ENCODE measurements at regions not wholly inside any gene's neighbourhood (a gene's known extent, or its start where the extent isn't known, plus 50 kb on each side); places are given as distances from the start of the nearest gene placed in this dataset.

GRCh38 chr2:208568203-208568602, 161.6 kb downstream of the PTH2R start:
- TF ChIP-seq POLR2AphosphoS5 (IDR thresholded peaks at IDR 0.05; ENCODE audit: low read depth, low read length) (no peak), TAF1 (IDR thresholded peaks at IDR 0.05; ENCODE audit: borderline replicate concordance, insufficient read depth, low read length) (no peak), SIN3A (IDR thresholded peaks at IDR 0.05; ENCODE audit: borderline replicate concordance, insufficient read depth, low read length) (no peak), FOXP2 (optimal IDR thresholded peaks at IDR 0.05; ENCODE audit: borderline replicate concordance, extremely low read depth, extremely low read length, insufficient read depth) (no peak)
- TF ChIP-seq, protein P1, sequence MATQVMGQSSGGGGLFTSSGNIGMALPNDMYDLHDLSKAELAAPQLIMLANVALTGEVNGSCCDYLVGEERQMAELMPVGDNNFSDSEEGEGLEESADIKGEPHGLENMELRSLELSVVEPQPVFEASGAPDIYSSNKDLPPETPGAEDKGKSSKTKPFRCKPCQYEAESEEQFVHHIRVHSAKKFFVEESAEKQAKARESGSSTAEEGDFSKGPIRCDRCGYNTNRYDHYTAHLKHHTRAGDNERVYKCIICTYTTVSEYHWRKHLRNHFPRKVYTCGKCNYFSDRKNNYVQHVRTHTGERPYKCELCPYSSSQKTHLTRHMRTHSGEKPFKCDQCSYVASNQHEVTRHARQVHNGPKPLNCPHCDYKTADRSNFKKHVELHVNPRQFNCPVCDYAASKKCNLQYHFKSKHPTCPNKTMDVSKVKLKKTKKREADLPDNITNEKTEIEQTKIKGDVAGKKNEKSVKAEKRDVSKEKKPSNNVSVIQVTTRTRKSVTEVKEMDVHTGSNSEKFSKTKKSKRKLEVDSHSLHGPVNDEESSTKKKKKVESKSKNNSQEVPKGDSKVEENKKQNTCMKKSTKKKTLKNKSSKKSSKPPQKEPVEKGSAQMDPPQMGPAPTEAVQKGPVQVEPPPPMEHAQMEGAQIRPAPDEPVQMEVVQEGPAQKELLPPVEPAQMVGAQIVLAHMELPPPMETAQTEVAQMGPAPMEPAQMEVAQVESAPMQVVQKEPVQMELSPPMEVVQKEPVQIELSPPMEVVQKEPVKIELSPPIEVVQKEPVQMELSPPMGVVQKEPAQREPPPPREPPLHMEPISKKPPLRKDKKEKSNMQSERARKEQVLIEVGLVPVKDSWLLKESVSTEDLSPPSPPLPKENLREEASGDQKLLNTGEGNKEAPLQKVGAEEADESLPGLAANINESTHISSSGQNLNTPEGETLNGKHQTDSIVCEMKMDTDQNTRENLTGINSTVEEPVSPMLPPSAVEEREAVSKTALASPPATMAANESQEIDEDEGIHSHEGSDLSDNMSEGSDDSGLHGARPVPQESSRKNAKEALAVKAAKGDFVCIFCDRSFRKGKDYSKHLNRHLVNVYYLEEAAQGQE (IDR thresholded peaks at IDR 0.05; ENCODE audit: insufficient read depth in 1 of 2, low read depth in 2 of 2, low read length in 2 of 2) = no peak

- TF ChIP-seq, protein P1 (IDR thresholded peaks at IDR 0.05; ENCODE audit: insufficient read depth in 1 of 2, low read depth in 2 of 2, low read length in 2 of 2) = no peak
- TF ChIP-seq TAF1 (IDR thresholded peaks at IDR 0.05; ENCODE audit: borderline replicate concordance, insufficient read depth, low read length) (no peak), POLR2AphosphoS5 (IDR thresholded peaks at IDR 0.05; ENCODE audit: low read depth, low read length) (no peak), FOXP2 (optimal IDR thresholded peaks at IDR 0.05; ENCODE audit: borderline replicate concordance, extremely low read depth, extremely low read length, insufficient read depth) (no peak), SIN3A (IDR thresholded peaks at IDR 0.05; ENCODE audit: borderline replicate concordance, insufficient read depth, low read length) (no peak)
Measured at GRCh38 chr2:208570066-208570465, 163.5 kb downstream of the PTH2R start.

GRCh38 chr2:208570851-208571763, 164.5 kb downstream of the PTH2R start:
- TF ChIP-seq FOXP2 (optimal IDR thresholded peaks at IDR 0.05; ENCODE audit: borderline replicate concordance, extremely low read depth, extremely low read length, insufficient read depth) (no peak), POLR2AphosphoS5 (IDR thresholded peaks at IDR 0.05; ENCODE audit: low read depth, low read length) (no peak), TAF1 (IDR thresholded peaks at IDR 0.05; ENCODE audit: borderline replicate concordance, insufficient read depth, low read length) (no peak), SIN3A (IDR thresholded peaks at IDR 0.05; ENCODE audit: borderline replicate concordance, insufficient read depth, low read length) (no peak)
- TF ChIP-seq, protein P1 (IDR thresholded peaks at IDR 0.05; ENCODE audit: insufficient read depth in 1 of 2, low read depth in 2 of 2, low read length in 2 of 2) = no peak

DNA sequence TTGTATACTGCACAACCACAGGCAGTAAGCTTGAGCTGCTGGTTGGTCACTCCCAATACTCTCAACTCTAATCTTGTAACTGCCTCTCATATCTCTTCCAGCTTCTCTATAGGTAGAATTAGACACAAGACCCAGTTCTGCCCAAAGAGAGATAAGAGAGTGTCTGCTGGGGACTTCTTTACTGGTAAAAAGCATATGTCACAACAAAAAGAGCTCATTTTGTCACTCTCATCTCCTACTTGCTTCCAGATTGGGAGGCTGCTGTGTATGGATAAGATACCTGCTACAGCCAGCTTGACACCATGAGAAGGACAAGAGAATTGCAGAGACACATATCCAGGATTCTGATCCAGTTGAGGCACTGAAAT, 165.2 kb downstream of the PTH2R start:
- TF ChIP-seq, protein P1 (IDR thresholded peaks at IDR 0.05; ENCODE audit: insufficient read depth in 1 of 2, low read depth in 2 of 2, low read length in 2 of 2) = no peak
- no peak for TF ChIP-seq FOXP2 (optimal IDR thresholded peaks at IDR 0.05; ENCODE audit: borderline replicate concordance, extremely low read depth, extremely low read length, insufficient read depth)
- TF ChIP-seq TAF1 (IDR thresholded peaks at IDR 0.05; ENCODE audit: borderline replicate concordance, insufficient read depth, low read length) = no peak
- TF ChIP-seq SIN3A (IDR thresholded peaks at IDR 0.05; ENCODE audit: borderline replicate concordance, insufficient read depth, low read length) = no peak
- TF ChIP-seq POLR2AphosphoS5 (IDR thresholded peaks at IDR 0.05; ENCODE audit: low read depth, low read length) = no peak

All from PFSK-1 (cell line).